Tibial artery (tissue), 4 donors: ENCODE measurements at regions not wholly inside any gene's neighbourhood (a gene's known extent, or its start where the extent isn't known, plus 50 kb on each side); places are given as distances from the start of the nearest gene placed in this dataset.
A peak's percentile ranks its signal among the peaks of the same experiment; 100 is the strongest.

Experiments
- DNase-seq, 2 donors: peaks; one replicate each; pipeline ENCODE4 v3.0.0-alpha.2; 2019
- H3K27ac ChIP-seq, 2 donors: fragments of 200-600 bp; sonication (generic) in 1 of 2; 1 replicate in 1 of 2; 2 replicates in 1 of 2; pipeline ENCODE4 v1.5.1; 2018 to 2019; ENCODE audit warnings: mild to moderate bottlenecking in 1 of 2
- H3K27me3 ChIP-seq, 2 donors: fragments of 200-600 bp; sonication (generic) in 1 of 2; one replicate each; pipeline versions ENCODE4 v1.5.1 to v1.6.0; 2016 to 2019
- H3K36me3 ChIP-seq, 3 donors: fragments of 200-600 bp; sonication (generic) in 2 of 3; one replicate each; pipeline ENCODE4 v1.5.1; 2016 to 2019; ENCODE audit warnings: mild to moderate bottlenecking in 2 of 3
- H3K4me1 ChIP-seq, 4 donors: fragments of 200-600 bp; sonication (generic) in 2 of 4; 1 replicate in 3 of 4; 2 replicates in 1 of 4; pipeline ENCODE4 v1.5.1; 2016 to 2019
- H3K4me3 ChIP-seq, 2 donors: fragments of 200-600 bp; sonication (generic) in 1 of 2; 1 replicate in 1 of 2; 2 replicates in 1 of 2; pipeline ENCODE4 v1.5.1; 2018 to 2019; ENCODE audit warnings: mild to moderate bottlenecking in 2 of 2
- H3K9me3 ChIP-seq, 3 donors: fragments of 200-600 bp; sonication (generic) in 1 of 3; one replicate each; pipeline ENCODE4 v1.5.1; 2016 to 2019
- intact Hi-C: fragments of 100-400 bp; cut with DNase I; formaldehyde crosslinking; loops from one replicate; pipeline ENCODE4 v1.15.0; 2023; ENCODE audit warnings: low total_unique reads
- TF ChIP-seq, protein P1 (sequence below), 2 experiments: fragments of 200-600 bp in 1 of 2; fragments of 450-650 bp in 1 of 2; IDR thresholded peaks; one replicate each; pipeline ENCODE4 v1.5.1; 2017 to 2019; ENCODE audit warnings: antibody characterized with exemption in 2 of 2, mild to moderate bottlenecking in 1 of 2, moderate library complexity in 1 of 2

DNA sequence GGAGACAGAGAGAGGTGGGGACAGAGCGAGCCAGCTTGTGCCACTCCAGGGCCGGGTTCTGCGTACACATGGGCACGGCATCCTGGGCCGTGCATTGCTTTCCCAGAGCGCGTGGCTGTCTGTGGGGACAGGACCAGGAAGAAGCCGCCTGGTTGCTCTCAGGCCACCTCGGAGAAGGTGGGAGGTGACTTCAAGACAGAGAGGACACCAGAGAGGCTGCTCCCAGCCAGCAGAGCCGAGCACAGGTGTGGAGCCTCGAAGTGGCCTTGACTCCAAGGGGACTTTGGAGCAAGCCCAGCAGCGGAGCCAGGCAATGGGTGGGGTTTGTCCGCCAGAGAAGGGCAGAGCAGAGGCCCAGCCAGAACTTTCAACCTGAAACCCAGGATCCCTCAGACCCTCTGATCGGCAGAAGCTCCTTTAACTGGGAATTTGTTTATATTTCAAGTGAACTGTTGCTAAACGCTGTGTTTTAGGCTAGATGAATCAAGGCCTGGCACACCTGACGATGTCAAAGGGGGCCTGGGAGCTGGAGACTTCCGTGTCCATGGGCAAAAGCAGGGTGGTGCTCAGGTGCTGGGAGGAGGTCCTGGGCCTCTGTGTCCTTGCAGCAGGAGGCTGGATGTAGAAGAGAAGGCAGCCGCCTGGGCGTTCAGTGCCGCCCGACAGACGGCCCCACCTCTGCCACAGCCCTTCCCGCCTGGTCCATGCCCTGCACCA, 262.1 kb downstream of the DLL1 start:
- no peak overlapping the region for H3K4me3 ChIP-seq
- H3K27me3 ChIP-seq, result peaks cover 0 to 6% of the 10 kb centered on the region in 2 donors
- no peaks in the 10 kb centered on the region for H3K9me3 ChIP-seq
- no peak overlapping the region for H3K27ac ChIP-seq
- TF ChIP-seq, protein P1, sequence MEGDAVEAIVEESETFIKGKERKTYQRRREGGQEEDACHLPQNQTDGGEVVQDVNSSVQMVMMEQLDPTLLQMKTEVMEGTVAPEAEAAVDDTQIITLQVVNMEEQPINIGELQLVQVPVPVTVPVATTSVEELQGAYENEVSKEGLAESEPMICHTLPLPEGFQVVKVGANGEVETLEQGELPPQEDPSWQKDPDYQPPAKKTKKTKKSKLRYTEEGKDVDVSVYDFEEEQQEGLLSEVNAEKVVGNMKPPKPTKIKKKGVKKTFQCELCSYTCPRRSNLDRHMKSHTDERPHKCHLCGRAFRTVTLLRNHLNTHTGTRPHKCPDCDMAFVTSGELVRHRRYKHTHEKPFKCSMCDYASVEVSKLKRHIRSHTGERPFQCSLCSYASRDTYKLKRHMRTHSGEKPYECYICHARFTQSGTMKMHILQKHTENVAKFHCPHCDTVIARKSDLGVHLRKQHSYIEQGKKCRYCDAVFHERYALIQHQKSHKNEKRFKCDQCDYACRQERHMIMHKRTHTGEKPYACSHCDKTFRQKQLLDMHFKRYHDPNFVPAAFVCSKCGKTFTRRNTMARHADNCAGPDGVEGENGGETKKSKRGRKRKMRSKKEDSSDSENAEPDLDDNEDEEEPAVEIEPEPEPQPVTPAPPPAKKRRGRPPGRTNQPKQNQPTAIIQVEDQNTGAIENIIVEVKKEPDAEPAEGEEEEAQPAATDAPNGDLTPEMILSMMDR (IDR thresholded peaks at IDR 0.05), result no peak
- DNase-seq, result peak; percentile 14 to 55
- H3K36me3 ChIP-seq, result no peaks in the 10 kb centered on the region
- H3K4me1 ChIP-seq, result peaks cover 0 to 13% (median 0%) of the 10 kb centered on the region in 4 donors
- intact Hi-C loops, result loop anchor here (5.0 kb wide), 1 partner anchor 139 kb away; no protein-coding TSS in a partner anchor

DNA sequence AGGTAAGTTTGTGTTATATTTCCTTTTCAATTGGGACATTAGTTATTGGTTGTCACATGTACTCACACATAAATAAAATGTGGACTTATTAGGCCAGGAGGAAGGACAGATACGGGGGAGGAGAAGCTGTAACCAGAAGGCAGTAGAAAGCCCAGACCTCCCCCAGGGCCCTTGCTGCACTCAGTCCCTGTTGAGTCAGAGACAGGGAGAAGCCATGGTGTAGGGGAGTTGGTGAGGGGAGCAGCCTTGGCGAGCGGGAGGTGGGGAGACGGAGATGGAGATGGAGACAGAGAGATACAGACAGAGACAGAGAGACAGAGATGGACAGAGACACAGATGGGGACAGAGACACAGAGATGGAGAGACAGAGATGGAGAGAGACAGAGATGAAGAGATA, 263.2 kb downstream of the DLL1 start:
- intact Hi-C loops, result loop anchor here (5.0 kb wide), 1 partner anchor 140 kb away; no protein-coding TSS in a partner anchor
- TF ChIP-seq, protein P1 (IDR thresholded peaks at IDR 0.05), result no peak
- DNase-seq, result peak; percentile 8 to 42
- H3K4me1 ChIP-seq, result peaks cover 0 to 21% (median 0%) of the 10 kb centered on the region in 4 donors
- no peaks in the 10 kb centered on the region for H3K36me3 ChIP-seq
- H3K4me3 ChIP-seq, result no peak overlapping the region
- no peaks in the 10 kb centered on the region for H3K9me3 ChIP-seq
- peaks cover 0 to 18% of the 10 kb centered on the region in 2 donors for H3K27me3 ChIP-seq
- H3K27ac ChIP-seq, result no peak overlapping the region

DNA sequence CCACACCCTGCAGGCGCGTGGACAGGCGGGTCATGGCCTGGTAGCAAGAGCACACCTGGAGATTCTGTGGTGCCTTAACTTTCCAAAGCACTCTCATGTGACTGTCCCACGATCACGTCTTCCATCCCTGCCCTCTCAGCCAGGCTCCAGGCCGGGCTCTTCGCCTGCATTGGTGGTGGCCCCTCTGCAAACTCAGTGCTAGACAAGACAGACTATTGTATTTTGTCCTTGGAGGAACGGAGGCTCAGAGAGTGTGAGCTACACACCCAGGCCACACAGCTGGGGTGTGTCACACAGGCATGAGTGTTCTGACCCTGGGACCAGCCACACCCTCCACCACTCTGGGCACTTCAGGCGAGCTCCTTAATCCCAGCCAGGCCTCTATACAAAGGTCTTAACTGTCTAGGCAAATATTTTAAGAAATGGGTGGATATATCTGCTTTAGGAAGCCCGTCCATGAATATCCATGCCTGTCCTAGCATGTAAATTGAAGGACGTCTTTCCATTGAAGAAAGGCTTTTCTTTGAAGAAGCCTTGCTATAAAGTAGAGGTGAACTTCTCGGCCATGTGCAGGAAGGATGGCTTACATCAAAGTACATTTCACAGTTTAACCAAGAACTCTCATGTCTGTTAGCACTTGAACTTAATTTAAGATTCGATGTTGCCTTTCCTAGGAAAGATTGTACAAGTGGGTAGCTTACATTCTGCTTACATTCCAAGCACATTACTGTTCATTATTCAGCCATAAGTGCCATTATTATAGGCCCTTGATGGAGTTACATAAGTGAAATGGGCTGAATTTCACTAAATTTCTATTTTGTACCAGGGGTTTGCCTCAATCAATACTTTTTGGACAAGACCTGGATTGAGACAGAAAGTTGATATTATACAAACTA, 263.9 kb downstream of the DLL1 start:
- no peak overlapping the region for H3K27ac ChIP-seq

DNA sequence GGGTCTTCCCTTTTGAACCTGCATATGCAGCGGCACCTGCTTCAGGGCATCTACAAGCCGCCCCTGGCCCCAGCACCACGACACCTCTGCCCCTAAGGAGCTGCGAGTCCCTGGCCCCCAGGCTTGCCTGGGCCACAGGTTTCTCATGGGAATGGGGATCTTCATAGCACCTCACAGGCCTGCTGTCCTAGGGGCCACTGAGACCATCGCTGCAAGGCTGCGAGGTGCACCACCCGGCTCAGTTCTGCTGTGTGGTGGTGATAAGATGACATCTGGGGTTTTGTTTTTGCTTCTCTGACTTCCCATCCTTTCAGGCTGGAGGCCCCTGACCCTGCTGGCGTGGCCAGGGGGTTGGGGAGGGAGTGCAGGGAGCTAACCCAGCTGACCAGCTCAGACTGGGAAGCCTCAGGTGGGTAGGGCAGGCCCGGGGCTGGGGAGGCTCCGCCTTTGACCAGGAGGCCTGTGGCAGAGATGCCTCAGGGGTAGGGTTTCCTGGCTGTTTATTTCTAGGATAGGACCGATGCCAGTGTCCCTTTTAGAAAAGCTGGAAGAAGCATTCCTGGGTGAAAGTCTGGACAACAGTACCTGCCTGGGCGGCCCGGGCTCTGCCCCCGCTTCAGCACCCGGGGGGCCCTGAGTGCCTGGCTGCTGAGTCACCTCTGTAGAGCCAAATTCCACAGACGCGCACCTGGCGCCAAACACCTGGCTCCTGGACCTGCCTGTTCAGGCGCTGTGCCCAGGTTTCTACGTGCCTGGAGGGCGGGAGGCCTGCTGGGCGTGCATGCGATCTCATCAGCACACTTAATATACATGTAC, 264.7 kb downstream of the DLL1 start:
- intact Hi-C loops, result loop anchor here (5.0 kb wide), 1 partner anchor 141 kb away; no protein-coding TSS in a partner anchor
- peak; percentile 13 to 48 for DNase-seq
- H3K4me3 ChIP-seq, result no peak overlapping the region
- H3K36me3 ChIP-seq, result no peaks in the 10 kb centered on the region
- TF ChIP-seq, protein P1 (IDR thresholded peaks at IDR 0.05), result no peak
- no peak overlapping the region for H3K27ac ChIP-seq
- H3K4me1 ChIP-seq, result peaks cover 0 to 21% (median 0%) of the 10 kb centered on the region in 4 donors
- peaks cover 0 to 29% of the 10 kb centered on the region in 2 donors for H3K27me3 ChIP-seq
- H3K9me3 ChIP-seq, result no peaks in the 10 kb centered on the region

More for the DNA sequence above, 263.9 kb downstream of the DLL1 start:
- no peak overlapping the region for H3K4me3 ChIP-seq
- TF ChIP-seq, protein P1 (IDR thresholded peaks at IDR 0.05), result no peak
- no peaks in the 10 kb centered on the region for H3K36me3 ChIP-seq
- peaks cover 0 to 21% (median 0%) of the 10 kb centered on the region in 4 donors for H3K4me1 ChIP-seq
- no peaks in the 10 kb centered on the region for H3K9me3 ChIP-seq
- DNase-seq, result peak in 1 of 2 donors; percentile 2
- intact Hi-C loops, result loop anchor here (5.0 kb wide), 1 partner anchor 140 kb away; no protein-coding TSS in a partner anchor
- H3K27me3 ChIP-seq, result peaks cover 0 to 24% of the 10 kb centered on the region in 2 donors
